HL-60 (cell line): ENCODE measurements at regions not wholly inside any gene's neighbourhood (a gene's known extent, or its start where the extent isn't known, plus 50 kb on each side); places are given as distances from the start of the nearest gene placed in this dataset.

ENCODE experiments used
- DNase-seq, 2 experiments: peaks; one replicate each; pipeline ENCODE4 v3.0.0-alpha.2; 2010 to 2020; ENCODE audit warnings: low read depth in 1 of 2, low spot score in 1 of 2
- H3K27ac ChIP-seq: fragments of 250-450 bp; sonication (Bioruptor Pico); replicated peaks from 2 replicates; pipeline ENCODE4 v1.5.1; 2020; ENCODE audit warnings: mild to moderate bottlenecking, moderate library complexity
- H3K27me3 ChIP-seq: fragments of 250-450 bp; sonication (Bioruptor Pico); 2 replicates; pipeline ENCODE4 v1.5.1; 2021; ENCODE audit warnings: mild to moderate bottlenecking, moderate library complexity; ENCODE audit not compliant: insufficient read depth, poor library complexity, severe bottlenecking
- H3K4me3 ChIP-seq: replicated peaks from 2 replicates; pipeline ENCODE4 v1.5.1; 2011; ENCODE audit warnings: mild to moderate bottlenecking, control low read depth, low read length; ENCODE audit not compliant: insufficient read depth
- GABPA ChIP-seq: IDR thresholded peaks from 2 replicates; pipeline ENCODE4 v1.6.1; 2012; ENCODE audit warnings: low read depth
- POLR2AphosphoS5 ChIP-seq: IDR thresholded peaks from 2 replicates; pipeline ENCODE4 v1.6.1; 2012; ENCODE audit warnings: low read depth
- SPI1 ChIP-seq: IDR thresholded peaks from 2 replicates; pipeline ENCODE4 v1.6.1; 2012; ENCODE audit warnings: low read depth, mild to moderate bottlenecking, borderline replicate concordance
- TF ChIP-seq, protein P1 (sequence below): IDR thresholded peaks from 2 replicates; pipeline ENCODE4 v1.6.1; 2012; ENCODE audit warnings: low read depth; ENCODE audit not compliant: insufficient replicate concordance
- TF ChIP-seq, protein P2 (sequence below): IDR thresholded peaks from one replicate; pipeline ENCODE4 v1.5.1; 2011; ENCODE audit warnings: low read length, control low read depth, inconsistent platforms; ENCODE audit not compliant: insufficient read depth

DNA sequence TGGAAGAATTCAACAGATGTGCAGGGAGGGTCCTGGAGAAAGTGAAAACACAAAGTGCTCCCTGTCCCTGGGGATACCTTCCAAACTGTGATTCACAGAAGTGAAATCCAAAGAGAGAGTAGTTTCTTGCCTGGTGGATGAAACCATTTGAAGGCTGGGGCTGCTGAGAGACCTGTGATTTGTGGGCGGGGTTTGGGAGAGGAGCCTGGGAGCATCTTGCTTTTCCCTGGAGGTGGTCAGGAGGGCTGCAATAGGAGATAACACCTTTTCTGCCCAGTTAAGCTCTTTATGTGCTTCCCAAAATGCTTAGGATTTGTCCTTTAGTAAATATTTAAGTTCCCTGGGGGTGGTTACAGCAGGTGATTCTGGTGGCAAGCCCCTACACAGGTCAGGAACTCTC, 105.3 kb upstream of the TPK1 start:
- no peak for DNase-seq
- TF ChIP-seq GABPA = no peak
- TF ChIP-seq, protein P1, sequence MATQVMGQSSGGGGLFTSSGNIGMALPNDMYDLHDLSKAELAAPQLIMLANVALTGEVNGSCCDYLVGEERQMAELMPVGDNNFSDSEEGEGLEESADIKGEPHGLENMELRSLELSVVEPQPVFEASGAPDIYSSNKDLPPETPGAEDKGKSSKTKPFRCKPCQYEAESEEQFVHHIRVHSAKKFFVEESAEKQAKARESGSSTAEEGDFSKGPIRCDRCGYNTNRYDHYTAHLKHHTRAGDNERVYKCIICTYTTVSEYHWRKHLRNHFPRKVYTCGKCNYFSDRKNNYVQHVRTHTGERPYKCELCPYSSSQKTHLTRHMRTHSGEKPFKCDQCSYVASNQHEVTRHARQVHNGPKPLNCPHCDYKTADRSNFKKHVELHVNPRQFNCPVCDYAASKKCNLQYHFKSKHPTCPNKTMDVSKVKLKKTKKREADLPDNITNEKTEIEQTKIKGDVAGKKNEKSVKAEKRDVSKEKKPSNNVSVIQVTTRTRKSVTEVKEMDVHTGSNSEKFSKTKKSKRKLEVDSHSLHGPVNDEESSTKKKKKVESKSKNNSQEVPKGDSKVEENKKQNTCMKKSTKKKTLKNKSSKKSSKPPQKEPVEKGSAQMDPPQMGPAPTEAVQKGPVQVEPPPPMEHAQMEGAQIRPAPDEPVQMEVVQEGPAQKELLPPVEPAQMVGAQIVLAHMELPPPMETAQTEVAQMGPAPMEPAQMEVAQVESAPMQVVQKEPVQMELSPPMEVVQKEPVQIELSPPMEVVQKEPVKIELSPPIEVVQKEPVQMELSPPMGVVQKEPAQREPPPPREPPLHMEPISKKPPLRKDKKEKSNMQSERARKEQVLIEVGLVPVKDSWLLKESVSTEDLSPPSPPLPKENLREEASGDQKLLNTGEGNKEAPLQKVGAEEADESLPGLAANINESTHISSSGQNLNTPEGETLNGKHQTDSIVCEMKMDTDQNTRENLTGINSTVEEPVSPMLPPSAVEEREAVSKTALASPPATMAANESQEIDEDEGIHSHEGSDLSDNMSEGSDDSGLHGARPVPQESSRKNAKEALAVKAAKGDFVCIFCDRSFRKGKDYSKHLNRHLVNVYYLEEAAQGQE = no peak
- TF ChIP-seq, protein P2, sequence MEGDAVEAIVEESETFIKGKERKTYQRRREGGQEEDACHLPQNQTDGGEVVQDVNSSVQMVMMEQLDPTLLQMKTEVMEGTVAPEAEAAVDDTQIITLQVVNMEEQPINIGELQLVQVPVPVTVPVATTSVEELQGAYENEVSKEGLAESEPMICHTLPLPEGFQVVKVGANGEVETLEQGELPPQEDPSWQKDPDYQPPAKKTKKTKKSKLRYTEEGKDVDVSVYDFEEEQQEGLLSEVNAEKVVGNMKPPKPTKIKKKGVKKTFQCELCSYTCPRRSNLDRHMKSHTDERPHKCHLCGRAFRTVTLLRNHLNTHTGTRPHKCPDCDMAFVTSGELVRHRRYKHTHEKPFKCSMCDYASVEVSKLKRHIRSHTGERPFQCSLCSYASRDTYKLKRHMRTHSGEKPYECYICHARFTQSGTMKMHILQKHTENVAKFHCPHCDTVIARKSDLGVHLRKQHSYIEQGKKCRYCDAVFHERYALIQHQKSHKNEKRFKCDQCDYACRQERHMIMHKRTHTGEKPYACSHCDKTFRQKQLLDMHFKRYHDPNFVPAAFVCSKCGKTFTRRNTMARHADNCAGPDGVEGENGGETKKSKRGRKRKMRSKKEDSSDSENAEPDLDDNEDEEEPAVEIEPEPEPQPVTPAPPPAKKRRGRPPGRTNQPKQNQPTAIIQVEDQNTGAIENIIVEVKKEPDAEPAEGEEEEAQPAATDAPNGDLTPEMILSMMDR = no peak
- no peak for TF ChIP-seq SPI1
- TF ChIP-seq POLR2AphosphoS5 = no peak
- Histone ChIP-seq H3K4me3 (no peak overlapping the region), H3K27me3 (no peaks in the 10 kb centered on the region), H3K27ac (no peak overlapping the region)

DNA sequence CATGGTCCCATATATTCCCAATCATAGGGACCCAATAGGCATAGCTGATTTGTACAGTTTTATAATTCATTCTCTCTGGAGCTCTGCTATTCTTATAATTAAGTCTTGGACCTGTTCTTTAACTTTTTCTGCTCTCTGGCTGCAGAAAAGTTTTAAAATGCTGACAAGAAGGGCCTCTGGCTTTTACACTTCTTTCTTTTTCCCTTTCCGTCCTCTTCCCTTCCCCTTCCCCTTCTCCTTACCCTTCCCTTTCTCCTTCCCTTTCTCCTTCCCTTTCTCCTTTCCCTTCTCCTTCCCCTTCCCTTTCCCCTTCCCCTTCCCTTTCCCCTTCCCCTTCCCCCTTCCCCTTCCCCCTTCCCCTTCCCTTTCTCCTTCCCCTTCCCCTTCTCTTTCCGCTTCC, 101.3 kb upstream of the TPK1 start:
- Histone ChIP-seq H3K27me3 (no peaks in the 10 kb centered on the region), H3K4me3 (no peak overlapping the region), H3K27ac (no peak overlapping the region)
- TF ChIP-seq SPI1 (no peak), GABPA (no peak), POLR2AphosphoS5 (no peak)
- TF ChIP-seq, protein P1 = no peak
- TF ChIP-seq, protein P2 = no peak
- DNase-seq = no peak

DNA sequence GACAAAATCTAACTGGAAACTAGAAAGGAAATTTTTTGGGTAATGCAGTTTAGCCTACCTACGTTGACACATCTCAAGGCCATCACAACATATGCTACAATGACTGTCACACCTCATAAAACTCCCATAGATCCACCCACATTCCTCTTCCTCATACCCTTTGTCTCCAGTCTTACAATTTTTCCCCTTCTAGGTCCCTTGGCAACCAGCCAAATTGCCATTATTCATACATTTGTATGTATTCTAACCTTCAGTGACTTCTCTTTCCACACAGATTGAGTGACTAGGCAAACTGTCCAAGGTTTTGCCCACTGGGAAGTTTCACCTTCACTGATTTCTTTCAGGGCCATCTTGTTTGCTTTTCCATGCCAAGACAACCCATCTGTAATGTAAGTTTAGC, 100.5 kb upstream of the TPK1 start:
- TF ChIP-seq GABPA = no peak
- TF ChIP-seq, protein P2 = no peak
- TF ChIP-seq, protein P1 = no peak
- TF ChIP-seq POLR2AphosphoS5 = no peak
- no peak for TF ChIP-seq SPI1
- no peak overlapping the region for H3K27ac ChIP-seq
- no peak overlapping the region for H3K4me3 ChIP-seq
- no peaks in the 10 kb centered on the region for H3K27me3 ChIP-seq
- DNase-seq = no peak
